Upper lobe of right lung (tissue), 1 donor: ENCODE measurements at regions not wholly inside any gene's neighbourhood (a gene's known extent, or its start where the extent isn't known, plus 50 kb on each side); places are given as distances from the start of the nearest gene placed in this dataset.

ENCODE experiments used
- ATAC-seq: fragments of 200-7000 bp; cut with Tn5 transposase; one replicate; pipeline ENCODE4 v1.9.1; 2020; ENCODE audit warnings: mild to moderate bottlenecking, moderate library complexity
- DNase-seq: peaks from one replicate; pipeline ENCODE4 v3.0.0-alpha.2; 2020
- H3K27ac ChIP-seq: fragments of 200-600 bp; one replicate; pipeline ENCODE4 v1.8.0; 2022
- H3K27me3 ChIP-seq: fragments of 200-600 bp; one replicate; pipeline ENCODE4 v1.8.0; 2022; ENCODE audit warnings: mild to moderate bottlenecking
- H3K36me3 ChIP-seq: fragments of 200-600 bp; one replicate; pipeline ENCODE4 v1.8.0; 2022
- H3K4me1 ChIP-seq: fragments of 200-600 bp; one replicate; pipeline ENCODE4 v1.8.0; 2022
- H3K4me3 ChIP-seq: fragments of 200-600 bp; one replicate; pipeline ENCODE4 v1.8.0; 2022; ENCODE audit warnings: mild to moderate bottlenecking
- H3K9me3 ChIP-seq: fragments of 200-600 bp; one replicate; pipeline ENCODE4 v1.8.0; 2022
- intact Hi-C: fragments of 100-400 bp; cut with DNase I; formaldehyde crosslinking; loops from one replicate; pipeline ENCODE4 v1.11.0; 2022
- TF ChIP-seq, protein P1 (sequence below): fragments of 200-600 bp; IDR thresholded peaks from one replicate; pipeline ENCODE4 v1.8.0; 2022; ENCODE audit warnings: antibody characterized with exemption
- donor health status: DM: no; HTN: yes; CAD: no; lungs with severe emphysema.

DNA sequence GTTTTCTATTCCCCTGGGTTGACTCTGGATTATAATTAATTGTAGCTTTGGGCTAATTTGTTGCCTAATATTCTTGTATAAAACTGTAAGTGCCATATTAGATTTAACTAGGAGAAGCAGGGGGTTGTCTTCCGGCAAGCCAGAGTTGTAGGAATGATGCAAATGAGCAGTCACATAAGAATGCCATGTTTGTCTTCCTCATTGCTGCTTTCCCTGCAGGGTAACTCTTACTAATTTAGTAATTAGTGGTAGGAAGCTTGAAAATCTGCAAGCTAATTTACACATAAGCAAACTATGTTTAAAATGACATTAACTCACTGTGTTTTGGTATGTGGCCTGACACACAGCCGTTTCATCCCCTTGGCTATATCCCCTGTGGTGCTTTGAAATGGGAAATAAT lies 527.8 kb downstream of the KCTD16 start:
- H3K4me3 ChIP-seq, result no peak overlapping the region

DNA sequence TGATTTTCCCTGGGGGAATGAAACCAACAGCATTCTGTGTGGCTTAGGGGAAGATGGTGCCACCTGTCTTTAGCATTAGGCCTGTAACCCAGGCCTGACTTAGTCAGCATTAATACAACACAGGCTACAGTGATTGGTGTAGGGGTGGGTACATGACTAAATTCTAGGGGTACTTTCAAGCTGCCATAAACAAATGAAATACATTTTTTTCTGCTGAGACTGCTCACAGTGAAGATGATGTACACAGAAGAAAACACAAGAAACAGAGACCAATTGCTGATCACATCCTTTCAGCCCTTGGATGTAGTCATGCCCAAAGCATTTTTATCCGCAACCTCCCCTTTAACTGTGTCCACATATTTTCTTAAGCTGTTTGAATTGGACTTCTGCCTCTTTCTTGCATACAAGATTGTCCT lies 527.2 kb downstream of the KCTD16 start:
- Histone ChIP-seq H3K9me3 (no peaks in the 10 kb centered on the region), H3K27me3 (no peaks in the 10 kb centered on the region), H3K27ac (no peak overlapping the region), H3K36me3 (no peaks in the 10 kb centered on the region), H3K4me3 (no peak overlapping the region), H3K4me1 (no peaks in the 10 kb centered on the region)
- TF ChIP-seq, protein P1, sequence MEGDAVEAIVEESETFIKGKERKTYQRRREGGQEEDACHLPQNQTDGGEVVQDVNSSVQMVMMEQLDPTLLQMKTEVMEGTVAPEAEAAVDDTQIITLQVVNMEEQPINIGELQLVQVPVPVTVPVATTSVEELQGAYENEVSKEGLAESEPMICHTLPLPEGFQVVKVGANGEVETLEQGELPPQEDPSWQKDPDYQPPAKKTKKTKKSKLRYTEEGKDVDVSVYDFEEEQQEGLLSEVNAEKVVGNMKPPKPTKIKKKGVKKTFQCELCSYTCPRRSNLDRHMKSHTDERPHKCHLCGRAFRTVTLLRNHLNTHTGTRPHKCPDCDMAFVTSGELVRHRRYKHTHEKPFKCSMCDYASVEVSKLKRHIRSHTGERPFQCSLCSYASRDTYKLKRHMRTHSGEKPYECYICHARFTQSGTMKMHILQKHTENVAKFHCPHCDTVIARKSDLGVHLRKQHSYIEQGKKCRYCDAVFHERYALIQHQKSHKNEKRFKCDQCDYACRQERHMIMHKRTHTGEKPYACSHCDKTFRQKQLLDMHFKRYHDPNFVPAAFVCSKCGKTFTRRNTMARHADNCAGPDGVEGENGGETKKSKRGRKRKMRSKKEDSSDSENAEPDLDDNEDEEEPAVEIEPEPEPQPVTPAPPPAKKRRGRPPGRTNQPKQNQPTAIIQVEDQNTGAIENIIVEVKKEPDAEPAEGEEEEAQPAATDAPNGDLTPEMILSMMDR, result no peak
- intact Hi-C loops, result no loop called here
- no peak for DNase-seq
- no peak for ATAC-seq

More for the DNA sequence above, 527.8 kb downstream of the KCTD16 start:
- ATAC-seq (no peak), DNase-seq (no peak)
- Histone ChIP-seq H3K27ac (no peak overlapping the region), H3K27me3 (no peaks in the 10 kb centered on the region), H3K9me3 (no peaks in the 10 kb centered on the region), H3K4me1 (no peaks in the 10 kb centered on the region), H3K36me3 (no peaks in the 10 kb centered on the region)
- TF ChIP-seq, protein P1, result no peak
- intact Hi-C loops, result no loop called here

DNA sequence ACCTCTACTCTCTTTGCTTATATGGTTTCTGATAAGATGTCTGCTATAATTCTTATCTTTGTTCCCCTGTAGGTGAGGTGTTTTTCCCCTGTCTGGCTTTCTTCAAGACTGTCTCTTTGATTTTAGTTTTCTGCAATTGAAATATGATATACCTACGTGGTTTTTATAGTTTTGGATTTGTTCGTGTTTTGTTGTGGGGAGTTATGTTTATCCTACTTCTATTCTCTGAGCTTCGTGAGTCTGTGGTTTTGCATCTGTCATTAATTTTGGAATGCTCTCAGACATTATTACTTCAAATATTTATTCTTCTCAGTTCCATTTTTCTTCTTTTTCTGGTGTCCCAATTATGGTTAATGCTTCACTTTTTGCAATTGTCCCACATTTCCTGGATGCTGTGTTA lies 521.3 kb downstream of the KCTD16 start:
- H3K4me3 ChIP-seq, result no peak overlapping the region
- no peaks in the 10 kb centered on the region for H3K36me3 ChIP-seq
- DNase-seq (no peak), ATAC-seq (no peak)
- H3K27ac ChIP-seq, result no peak overlapping the region
- H3K4me1 ChIP-seq, result no peaks in the 10 kb centered on the region
- intact Hi-C loops, result no loop called here
- TF ChIP-seq, protein P1, result no peak
- no peaks in the 10 kb centered on the region for H3K9me3 ChIP-seq
- no peaks in the 10 kb centered on the region for H3K27me3 ChIP-seq

DNA sequence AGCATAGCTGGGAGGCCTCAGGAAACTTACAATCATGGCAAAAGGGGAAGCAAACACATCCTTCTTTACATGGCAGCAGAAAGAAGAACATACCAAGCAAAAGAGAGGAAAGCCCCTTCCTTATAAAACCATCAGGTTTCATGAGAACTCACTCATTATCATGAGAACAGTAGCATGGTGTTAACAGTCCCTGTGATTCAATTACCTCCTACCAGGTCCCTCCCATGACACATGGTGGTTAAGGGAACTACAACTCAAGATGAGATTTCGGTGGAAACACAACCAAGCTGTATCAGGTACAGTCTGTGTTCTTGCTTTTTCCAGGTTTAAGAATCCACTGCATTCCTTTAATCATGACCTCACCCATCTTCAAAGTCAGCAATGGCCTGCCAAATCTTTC lies 514.2 kb downstream of the KCTD16 start:
- intact Hi-C loops, result no loop called here
- Histone ChIP-seq H3K9me3 (no peaks in the 10 kb centered on the region), H3K27ac (no peak overlapping the region), H3K36me3 (no peaks in the 10 kb centered on the region), H3K4me1 (no peaks in the 10 kb centered on the region), H3K4me3 (no peak overlapping the region), H3K27me3 (no peaks in the 10 kb centered on the region)
- TF ChIP-seq, protein P1, result no peak
- DNase-seq (no peak), ATAC-seq (no peak)

DNA sequence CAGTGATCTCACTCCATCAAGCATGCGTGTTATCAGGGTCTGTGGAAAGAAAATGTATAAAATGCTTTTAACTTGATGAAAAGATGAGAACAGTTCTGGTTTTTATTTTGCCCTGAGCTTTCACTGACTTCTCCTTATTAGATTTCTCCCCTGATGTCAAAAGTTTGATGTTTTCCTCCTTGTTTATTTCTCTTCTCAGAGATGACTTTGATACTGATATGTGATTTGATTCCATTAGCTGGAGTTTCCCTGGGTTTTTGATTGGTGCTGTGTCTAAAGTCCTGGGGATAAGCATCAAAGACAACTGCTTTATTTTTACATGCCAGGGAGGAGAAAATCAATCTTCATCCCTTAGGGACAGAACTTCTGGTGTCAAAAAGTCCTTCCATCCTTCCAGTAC lies 510.0 kb downstream of the KCTD16 start:
- Histone ChIP-seq H3K4me1 (no peaks in the 10 kb centered on the region), H3K9me3 (no peaks in the 10 kb centered on the region), H3K36me3 (no peaks in the 10 kb centered on the region), H3K27ac (no peak overlapping the region), H3K27me3 (no peaks in the 10 kb centered on the region), H3K4me3 (no peak overlapping the region)
- TF ChIP-seq, protein P1, result no peak
- DNase-seq (no peak), ATAC-seq (no peak)
- intact Hi-C loops, result no loop called here

DNA sequence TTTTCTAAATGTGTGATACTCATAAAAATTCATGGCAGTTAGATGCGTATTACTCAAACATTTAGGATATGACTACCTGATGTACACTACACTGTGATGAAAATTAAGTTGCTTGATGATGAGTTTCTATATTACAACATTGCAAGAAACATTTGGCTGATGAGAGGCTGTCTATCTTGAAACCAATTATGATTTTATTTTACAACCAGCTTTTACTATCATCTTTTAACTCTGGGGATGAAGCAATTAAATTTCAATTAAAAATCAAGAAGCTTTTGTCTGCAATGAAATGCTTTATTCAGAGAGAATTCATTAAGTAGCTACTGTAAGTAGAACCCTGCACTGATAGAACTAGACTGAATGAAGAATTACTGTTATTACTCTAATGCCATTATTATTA lies 500.4 kb downstream of the KCTD16 start:
- ATAC-seq, result no peak
- Histone ChIP-seq H3K27me3 (no peaks in the 10 kb centered on the region), H3K27ac (no peak overlapping the region), H3K36me3 (no peaks in the 10 kb centered on the region), H3K9me3 (no peaks in the 10 kb centered on the region), H3K4me3 (no peak overlapping the region), H3K4me1 (no peaks in the 10 kb centered on the region)
- intact Hi-C loops, result no loop called here
- TF ChIP-seq, protein P1, result no peak
- no peak for DNase-seq
